Posterior cingulate gyrus (tissue), 11 donors: ENCODE measurements at regions not wholly inside any gene's neighbourhood (a gene's known extent, or its start where the extent isn't known, plus 50 kb on each side); places are given as distances from the start of the nearest gene placed in this dataset.
"Not testable (repeated sequence)": the region's sequence is repeated elsewhere in the genome, so short reads cannot be mapped to it uniquely, and the experiment has no call there.

Experiments
- DNase-seq, 10 donors: peaks; one replicate each; pipeline versions ENCODE4 v3.0.0 to v3.0.0-alpha.2; 2020 to 2021; ENCODE audit warnings: mixed read lengths in 3 of 10
- intact Hi-C: fragments of 100-400 bp; cut with DNase I; formaldehyde crosslinking; loops from one replicate; pipeline ENCODE4 v1.15.1; 2023

DNA sequence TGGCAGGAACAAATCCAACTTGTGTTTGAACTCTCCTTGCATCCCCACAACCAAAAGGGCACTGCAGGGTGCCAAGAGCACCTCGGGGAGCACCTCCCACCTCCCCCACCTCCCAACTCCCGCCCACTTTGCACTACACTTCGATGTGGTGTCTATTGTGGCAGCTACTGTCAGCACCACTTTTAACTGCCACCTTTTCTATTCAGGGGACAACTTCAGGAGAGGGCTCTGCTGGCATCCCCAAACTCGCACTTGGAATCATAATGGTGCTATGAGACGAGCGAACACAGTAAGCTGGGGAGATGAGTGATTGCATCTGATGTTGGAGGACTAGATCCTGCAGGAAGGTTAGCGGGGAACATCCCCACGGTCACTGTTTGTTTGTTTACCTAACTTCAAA, 238.2 kb upstream of the PROX1 start:
- intact Hi-C loops = no loop called here
- DNase-seq = no peak

DNA sequence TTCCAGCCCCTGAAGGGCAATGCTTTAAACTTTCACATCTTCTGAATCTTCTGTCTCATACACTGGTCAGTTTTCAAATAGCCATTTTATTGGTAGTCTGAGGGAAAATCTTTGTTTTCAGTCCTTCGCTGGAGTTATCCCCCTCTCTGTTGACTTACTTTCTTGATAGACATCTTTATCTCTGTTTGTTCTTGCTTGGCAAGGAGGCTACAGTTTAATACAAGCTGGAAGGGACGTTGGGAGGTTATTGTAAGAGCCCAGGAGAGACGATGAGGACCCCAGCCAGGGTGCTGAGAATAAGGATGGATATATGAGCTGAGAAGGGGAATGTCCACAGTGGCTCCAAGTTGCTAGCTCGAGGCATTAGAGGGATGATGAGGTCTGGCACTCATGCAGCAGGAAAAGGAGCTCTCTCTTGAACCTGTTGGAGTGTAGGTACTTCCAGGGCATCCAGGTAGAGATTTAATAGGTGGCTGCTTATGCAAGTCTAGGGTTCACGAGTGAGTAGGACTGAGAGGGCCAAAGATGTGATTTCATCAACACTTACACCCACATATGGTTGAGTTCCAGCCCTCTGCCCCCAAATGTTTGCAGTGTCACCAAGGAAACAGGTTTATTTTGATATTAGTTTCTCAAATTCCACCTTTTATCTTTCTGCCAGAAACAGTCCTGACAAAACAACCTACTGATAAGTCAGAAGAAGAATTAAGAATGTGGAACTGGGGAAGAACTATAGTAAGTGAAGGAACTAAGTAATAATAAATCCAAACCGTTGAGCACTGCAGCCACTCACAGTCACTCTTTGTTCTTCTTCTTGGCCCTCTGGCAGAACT, 237.3 kb upstream of the PROX1 start:
- intact Hi-C loops = no loop called here
- DNase-seq = no peak

GRCh38 chr1:213751064-213751397, 236.7 kb upstream of the PROX1 start:
- intact Hi-C loops = no loop called here
- DNase-seq = no peak

DNA sequence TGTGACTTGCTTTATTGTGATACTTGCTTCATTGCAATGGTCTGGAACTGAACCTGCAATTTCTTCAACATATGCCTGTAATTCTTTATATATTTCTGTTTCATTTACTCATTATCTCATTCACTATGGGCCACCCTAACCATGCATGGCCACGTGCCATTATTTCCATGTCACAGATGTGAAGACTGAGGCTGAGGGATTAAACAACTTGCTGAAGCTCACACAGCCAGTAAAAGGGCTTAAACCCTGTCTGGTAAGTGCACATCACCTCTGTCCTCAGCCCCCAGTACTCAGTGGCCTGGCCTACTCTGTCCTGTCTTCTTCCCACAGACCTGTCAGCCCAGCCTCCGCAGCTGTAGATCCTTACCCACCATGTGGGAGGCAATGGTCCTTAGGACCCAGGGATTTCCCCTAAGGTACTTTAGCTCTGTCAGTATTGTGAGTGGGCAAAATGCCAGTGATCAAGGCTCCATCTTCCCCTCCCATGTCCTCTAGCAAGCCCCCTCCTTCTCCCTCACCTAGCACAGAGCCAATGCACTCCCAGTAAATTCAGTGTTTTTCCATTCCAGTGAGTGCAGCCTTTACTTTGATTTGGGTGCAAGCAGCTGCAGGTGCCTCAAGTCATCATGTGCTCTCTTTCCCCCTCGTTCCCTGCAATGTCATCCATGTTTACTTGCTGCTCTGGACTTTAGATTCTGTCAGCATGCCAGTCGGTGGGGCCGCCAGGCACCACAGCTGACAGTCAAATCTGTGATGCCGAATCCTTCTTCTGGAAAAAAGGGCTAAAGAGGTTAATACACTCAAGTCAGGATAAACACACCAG, 228.2 kb upstream of the PROX1 start:
- no peak for DNase-seq
- intact Hi-C loops = no loop called here

- no peak for DNase-seq
- intact Hi-C loops = no loop called here
Observed at GRCh38 chr1:213761845-213762407, 225.8 kb upstream of the PROX1 start.

GRCh38 chr1:213767683-213768082, 220.1 kb upstream of the PROX1 start:
- intact Hi-C loops = no loop called here
- DNase-seq = no peak

- intact Hi-C loops = no loop called here
- no peak for DNase-seq
Observed at GRCh38 chr1:213772128-213773063, 215.4 kb upstream of the PROX1 start.

DNA sequence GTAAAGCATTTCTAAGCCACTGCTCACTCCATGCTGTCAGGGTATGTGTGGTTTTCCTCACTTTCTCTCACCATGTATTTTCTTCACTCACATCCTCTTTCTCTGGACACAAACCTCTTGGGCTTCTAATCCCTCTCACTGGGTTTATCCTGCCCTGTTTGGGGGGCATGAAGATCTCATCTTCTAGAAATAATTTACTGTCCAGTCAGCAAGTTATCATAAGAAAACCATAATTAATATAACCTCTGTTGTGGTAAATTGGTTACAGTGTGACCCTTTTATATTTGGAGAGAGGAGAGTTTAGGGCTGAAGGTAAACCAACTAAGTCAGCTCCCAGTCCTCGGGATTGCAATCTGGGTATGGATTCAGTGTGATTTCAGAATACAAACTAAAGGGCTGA, 213.8 kb upstream of the PROX1 start:
- no peak for DNase-seq
- intact Hi-C loops = no loop called here

DNA sequence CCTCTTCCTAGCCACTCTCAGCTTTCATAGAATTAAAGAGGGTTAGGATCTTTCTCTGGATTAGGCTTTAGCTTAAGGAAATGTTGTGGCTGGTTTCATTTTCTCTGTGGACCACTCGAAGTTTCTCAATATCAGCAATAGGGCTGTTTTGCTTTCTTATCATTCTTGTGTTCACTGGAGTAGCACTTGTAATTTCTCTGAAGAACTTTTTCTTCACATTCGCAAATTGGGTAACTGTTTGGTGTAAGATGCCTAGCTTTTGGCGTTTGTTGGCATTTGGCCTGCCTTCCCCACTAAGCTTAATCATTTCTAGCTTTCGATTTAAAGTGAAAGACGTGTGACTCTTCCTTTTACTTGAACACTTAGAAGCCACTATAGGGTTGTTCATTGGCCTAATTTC, 210.8 kb upstream of the PROX1 start:
- no peak for DNase-seq
- intact Hi-C loops = no loop called here

DNA sequence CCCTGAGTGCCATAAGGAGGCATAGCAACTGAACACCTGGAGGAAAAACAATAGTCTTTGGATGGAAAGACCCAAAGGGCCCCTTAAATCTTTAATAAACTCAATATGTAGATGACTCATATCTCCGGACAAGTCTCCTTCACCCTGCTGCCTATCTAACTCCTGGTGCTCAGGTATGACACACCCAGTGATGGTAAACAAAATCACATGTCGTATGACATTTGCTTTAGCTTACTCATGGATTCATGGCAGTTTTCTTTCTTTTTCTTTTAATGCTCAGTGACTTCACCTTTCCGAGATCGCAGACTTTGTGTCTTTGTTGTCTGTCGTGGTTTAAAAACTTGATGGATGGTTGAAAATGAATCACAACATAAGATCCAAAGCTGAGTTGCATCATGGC, 208.5 kb upstream of the PROX1 start:
- no peak for DNase-seq
- intact Hi-C loops = no loop called here

DNA sequence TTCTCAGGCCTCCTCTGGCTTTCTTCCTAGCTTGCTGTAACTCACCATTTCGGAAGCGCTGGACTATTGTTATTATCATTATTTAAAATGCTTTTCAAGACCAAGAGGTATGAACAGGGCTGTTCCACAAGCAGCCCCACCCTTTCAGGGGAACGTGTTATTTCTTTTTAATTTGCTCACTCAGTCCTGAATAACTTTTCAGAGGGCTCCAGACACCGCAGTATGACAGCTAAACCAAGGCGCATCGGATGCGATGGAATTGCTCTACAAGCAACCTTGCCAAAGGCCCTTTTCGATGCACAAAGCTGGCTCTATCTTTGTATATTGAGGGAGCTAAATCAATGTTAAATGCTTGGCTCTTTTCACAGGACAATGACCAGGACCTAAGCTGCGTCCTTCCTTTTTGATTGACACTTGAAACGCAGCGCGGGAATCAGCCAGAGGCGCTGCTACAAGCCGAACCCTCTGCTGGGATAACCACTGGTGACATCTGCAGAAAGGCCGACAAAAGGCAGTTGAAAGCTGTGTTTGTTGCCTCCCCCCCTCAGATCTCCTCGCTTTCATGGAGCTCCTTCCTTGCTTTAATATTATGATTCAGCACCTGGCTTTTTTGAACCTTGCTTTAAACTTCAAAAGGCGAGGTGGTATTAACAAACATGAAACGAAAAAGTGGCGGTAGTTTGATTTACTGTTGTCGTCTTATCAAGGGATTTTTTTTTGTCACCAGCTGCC, 204.7 kb upstream of the PROX1 start:
- no peak for DNase-seq
- intact Hi-C loops = no loop called here

DNA sequence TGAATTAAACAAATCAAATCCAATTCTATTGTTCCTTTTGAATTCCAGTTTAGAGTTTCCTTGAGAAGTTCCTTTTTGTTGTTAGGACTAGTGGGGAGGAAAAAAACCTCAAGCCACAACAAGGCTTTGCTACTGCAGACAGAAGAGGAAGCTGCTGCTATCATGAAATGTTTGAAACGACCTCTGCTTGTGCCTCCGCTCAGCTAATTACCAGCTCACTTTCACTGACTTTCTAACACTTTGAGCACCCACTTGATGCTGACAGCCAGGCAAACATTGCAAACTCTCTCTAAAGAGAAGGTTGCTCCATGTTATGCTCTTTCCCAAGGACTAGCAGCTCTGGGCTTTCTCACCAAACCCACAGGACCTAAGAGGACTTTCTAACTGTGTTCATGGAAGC, 203.9 kb upstream of the PROX1 start:
- intact Hi-C loops = no loop called here
- DNase-seq = no peak

DNA sequence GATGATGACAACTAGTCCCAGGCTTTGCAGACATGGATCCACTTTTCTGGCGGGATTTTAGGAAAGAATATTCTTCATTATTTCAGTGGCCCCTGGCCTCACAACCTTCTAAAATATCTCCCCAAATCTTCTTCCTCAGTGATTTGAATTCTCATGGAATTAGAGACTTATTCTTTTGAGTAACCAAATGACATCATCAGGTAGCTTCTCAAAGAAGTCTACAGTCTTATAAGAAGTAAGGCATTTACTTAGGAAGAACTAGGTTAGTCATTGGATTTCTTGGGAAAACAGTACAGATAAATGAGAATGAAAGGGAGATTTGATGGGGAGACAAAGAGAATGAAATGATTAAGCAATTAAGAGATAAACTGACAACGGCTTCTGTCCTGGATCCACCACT, 201.1 kb upstream of the PROX1 start:
- DNase-seq = no peak
- intact Hi-C loops = no loop called here

DNA sequence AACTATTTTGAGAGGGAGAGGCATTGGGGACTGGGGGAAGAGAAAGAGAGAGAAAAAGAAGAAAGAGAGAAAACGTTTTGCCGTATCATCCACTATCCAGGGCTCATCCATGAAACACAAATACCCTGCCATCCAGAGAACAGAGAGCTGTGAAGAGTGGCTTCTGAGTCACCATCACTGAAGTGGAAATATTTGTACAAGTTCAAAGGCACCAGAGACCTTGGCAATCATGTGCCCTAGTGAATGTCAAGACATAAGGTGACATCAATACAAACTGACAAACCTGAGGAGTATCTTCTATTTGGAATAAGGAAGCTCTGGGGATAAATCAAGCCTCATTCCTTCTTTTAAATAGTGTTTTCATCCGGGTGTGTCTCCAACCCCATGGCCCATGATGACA, 197.2 kb upstream of the PROX1 start:
- no peak for DNase-seq
- intact Hi-C loops = no loop called here

DNA sequence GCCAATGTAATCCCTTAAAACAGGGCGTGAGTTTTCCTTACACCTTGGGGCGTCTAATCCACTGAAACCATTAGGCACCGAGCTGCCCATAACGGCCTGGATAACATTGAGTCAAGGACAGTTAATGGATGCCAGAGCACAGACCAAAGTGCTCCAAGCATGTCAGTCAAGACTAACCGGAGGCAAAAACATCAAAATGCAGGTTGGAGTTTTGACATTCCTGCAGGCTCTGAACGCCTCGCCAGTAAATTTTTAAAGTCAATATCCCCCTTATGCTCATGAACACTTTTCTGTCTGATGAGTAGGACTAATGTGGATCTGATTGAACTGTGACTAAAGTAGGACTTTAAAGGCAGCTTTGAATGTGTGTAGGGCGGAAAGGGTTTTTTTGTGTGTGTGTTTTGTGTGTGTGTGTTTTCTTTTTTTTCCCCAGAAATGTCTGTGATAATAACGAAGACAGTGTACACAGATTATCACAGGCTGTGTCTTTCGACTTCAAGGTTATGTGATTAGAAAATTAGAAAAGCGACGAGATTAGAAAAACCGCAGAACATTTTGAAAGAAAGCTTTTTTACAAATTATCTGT, 194.2 kb upstream of the PROX1 start:
- DNase-seq = no peak
- intact Hi-C loops = no loop called here

- intact Hi-C loops = no loop called here
Observed at GRCh38 chr1:213796525-213796924, 191.2 kb upstream of the PROX1 start.

DNA sequence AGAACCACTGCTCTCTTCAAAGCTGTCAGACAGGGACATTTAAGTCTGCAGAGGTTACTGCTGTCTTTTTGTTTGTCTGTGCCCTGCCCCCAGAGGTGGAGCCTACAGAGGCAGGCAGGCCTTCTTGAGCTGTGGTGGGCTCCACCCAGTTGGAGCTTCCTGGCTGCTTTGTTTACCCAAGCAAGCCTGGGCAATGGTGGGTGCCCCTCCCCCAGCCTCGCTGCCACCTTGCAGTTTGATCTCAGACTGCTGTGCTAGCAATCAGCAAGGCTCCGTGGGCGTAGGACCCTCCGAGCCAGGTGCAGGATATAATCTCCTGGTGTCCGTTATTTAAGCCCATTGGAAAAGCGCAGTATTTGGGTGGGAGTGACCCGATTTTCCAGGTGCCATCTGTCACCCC, 179.5 kb upstream of the PROX1 start:
- intact Hi-C loops, DNase-seq: not testable (repeated sequence)

More at GRCh38 chr1:213796525-213796924, 191.2 kb upstream of the PROX1 start:
- DNase-seq = no peak

- intact Hi-C loops = no loop called here
- DNase-seq = no peak
Observed at GRCh38 chr1:213817156-213817555, 170.6 kb upstream of the PROX1 start.

DNA sequence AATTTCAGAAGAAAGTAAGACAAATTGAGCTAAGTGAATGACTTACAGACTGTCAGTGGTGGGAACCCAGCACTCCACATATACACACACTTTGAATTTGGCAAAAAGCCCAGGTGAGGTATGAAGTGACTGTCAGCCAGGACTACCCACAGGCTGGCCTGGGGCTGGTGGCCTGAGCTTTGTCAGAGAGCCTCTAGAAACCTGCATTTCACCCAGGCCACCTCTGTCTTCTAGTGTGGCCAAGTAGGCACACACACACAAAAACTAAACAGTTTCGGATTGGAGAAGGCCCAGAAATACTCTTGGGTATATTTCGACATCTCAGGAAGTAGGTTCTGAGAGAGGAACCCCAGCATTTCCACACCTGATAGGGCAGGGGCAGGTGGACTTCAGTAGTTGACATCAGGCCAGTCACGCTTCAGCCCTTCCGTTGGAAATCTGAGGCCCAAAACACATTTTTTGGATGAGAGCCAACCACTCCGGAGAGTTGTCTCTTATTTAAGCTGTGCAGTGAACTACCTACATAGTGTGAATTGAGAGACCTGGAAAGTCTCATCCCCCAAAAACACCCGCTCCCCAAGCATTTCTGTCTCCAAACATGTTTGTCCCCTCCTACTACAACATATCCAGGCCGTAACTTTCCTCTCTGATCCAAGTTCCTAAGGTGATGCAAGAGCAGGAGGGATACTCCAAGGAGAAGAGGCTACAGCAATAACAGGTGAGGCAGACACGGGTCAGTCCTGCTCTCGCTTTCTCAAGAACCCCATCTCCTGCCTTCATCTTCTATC, 167.2 kb upstream of the PROX1 start:
- intact Hi-C loops = no loop called here
- no peak for DNase-seq
